Epithelial cell of proximal tubule (primary cell): ENCODE measurements at regions not wholly inside any gene's neighbourhood (a gene's known extent, or its start where the extent isn't known, plus 50 kb on each side); places are given as distances from the start of the nearest gene placed in this dataset.

Source experiments
- DNase-seq: peaks from one replicate; pipeline ENCODE4 v3.0.0-alpha.2; 2011; ENCODE audit warnings: low read depth
- H3K4me3 ChIP-seq: 2 replicates; pipeline ENCODE4 v1.5.1; 2011; ENCODE audit warnings: low read depth, mild to moderate bottlenecking, low read length
- CTCF ChIP-seq: conservative IDR thresholded peaks from 2 replicates; pipeline ENCODE4 v1.5.1; 2012; ENCODE audit warnings: low read depth, mild to moderate bottlenecking, low read length

- TF ChIP-seq CTCF: no peak
- H3K4me3 ChIP-seq: no peak overlapping the region
Observed at GRCh38 chr7:84848219-84848973, 338.5 kb downstream of the SEMA3D start.

GRCh38 chr7:84847790-84848189, 339.1 kb downstream of the SEMA3D start:
- H3K4me3 ChIP-seq: no peak overlapping the region
- TF ChIP-seq CTCF: no peak
- no peak for DNase-seq

More at GRCh38 chr7:84848219-84848973, 338.5 kb downstream of the SEMA3D start:
- DNase-seq: no peak

- no peak overlapping the region for H3K4me3 ChIP-seq
- TF ChIP-seq CTCF: no peak
- no peak for DNase-seq
Observed at GRCh38 chr7:84847038-84847437, 339.8 kb downstream of the SEMA3D start.

- no peak for DNase-seq
- no peak for TF ChIP-seq CTCF
Observed at GRCh38 chr7:84845971-84846370, 340.9 kb downstream of the SEMA3D start.

GRCh38 chr7:84844771-84845170, 342.1 kb downstream of the SEMA3D start:
- TF ChIP-seq CTCF: no peak
- H3K4me3 ChIP-seq: no peak overlapping the region
- no peak for DNase-seq

More at GRCh38 chr7:84845971-84846370, 340.9 kb downstream of the SEMA3D start:
- no peak overlapping the region for H3K4me3 ChIP-seq

GRCh38 chr7:84841809-84842208, 345.0 kb downstream of the SEMA3D start:
- TF ChIP-seq CTCF: no peak
- DNase-seq: no peak
- H3K4me3 ChIP-seq: no peak overlapping the region

GRCh38 chr7:84838857-84839256, 348.0 kb downstream of the SEMA3D start:
- no peak overlapping the region for H3K4me3 ChIP-seq
- no peak for TF ChIP-seq CTCF
- DNase-seq: no peak
